GM19395 (cell line): ENCODE measurements at regions not wholly inside any gene's neighbourhood (a gene's known extent, or its start where the extent isn't known, plus 50 kb on each side); places are given as distances from the start of the nearest gene placed in this dataset.

Source experiments
- ATAC-seq: cut with Tn5 transposase; IDR thresholded peaks from one replicate; pipeline ENCODE4 v1.9.1; 2021; ENCODE audit warnings: mild to moderate bottlenecking, moderate library complexity; ENCODE audit not compliant: unreplicated experiment

GRCh38 chr2:211061612-211062296 lies 505.4 kb downstream of the CPS1 start:
- no peak for ATAC-seq

- no peak for ATAC-seq
Observed at GRCh38 chr2:211062297-211062612, 505.9 kb downstream of the CPS1 start.

GRCh38 chr2:211067029-211067428 lies 510.6 kb downstream of the CPS1 start:
- ATAC-seq, result no peak

GRCh38 chr2:211068108-211068780 lies 511.8 kb downstream of the CPS1 start:
- no peak for ATAC-seq

GRCh38 chr2:211070547-211070946 lies 514.1 kb downstream of the CPS1 start:
- ATAC-seq, result no peak

DNA sequence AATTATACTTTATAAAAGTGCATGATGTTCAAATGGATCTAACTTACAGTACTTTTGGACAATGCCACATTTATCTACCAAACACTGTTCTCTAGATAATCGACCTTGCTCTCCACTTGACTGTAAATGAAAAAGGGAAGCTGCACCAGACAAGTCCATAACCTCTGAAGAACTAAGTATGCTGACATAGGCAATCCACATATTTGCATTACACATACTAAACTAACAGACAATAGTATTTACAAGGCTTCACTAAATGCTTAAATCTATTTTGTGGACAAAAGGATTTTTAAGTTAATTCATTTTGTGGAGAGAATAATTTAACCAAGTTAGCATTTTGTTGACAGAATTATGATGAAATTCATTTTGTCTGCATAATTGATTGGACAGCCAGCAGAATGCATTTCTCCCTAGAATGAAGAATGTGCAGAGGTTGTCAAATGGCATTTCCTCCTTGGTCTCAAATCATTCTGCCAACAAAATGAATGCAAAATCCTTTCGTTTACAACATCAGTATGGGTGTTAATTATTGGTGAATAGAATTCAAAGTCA lies 520.9 kb downstream of the CPS1 start:
- ATAC-seq, result no peak

DNA sequence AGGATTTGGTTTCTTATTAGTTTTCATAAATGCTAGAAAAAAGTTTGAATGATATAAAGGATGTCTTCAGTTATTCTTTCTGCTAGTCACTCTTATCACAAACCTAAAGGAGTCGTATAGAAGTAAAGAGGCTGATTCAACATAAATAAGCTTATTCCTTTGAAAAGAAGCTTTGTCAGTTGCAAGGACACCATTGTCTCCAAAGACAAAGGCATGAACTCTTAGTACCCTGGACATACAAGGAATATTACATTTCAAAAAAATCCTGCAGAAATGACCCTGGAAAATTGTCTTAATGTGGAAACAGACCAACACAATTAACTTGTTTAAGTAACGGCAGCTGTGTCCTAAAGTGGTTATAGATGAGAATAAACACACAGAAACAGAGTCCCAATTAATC lies 528.0 kb downstream of the CPS1 start:
- ATAC-seq, result no peak

DNA sequence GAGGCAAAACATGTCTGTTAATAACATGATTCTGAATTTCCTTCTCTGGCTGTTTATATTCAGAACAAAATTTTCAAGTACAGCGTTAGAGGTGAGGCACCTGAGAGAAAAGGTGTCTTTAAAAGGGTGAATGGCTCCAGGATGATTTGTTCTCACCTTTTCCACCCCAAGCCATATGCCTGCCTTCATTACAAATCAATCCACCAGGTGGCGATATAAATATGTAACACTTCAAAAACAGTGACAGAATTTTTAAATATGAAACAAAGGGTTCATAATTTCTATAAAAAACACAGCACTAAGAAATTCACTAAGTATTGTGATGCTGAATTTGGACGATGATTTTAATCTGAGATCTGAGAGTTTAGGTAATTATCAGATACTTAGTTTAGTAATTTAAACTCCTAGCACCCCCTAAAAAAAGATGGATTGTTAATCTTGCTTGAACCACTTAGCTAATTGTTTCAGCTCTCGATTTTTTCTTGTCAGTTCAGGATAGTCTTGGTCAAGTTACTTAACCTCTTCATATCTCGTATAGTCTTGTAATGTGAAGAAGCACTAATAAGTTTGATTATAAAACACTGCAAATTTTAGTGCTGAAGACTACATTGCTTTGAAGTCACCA lies 528.8 kb downstream of the CPS1 start:
- peak; percentile 72 for ATAC-seq

- no peak for ATAC-seq
Observed at GRCh38 chr2:211086049-211086448, 529.6 kb downstream of the CPS1 start.

DNA sequence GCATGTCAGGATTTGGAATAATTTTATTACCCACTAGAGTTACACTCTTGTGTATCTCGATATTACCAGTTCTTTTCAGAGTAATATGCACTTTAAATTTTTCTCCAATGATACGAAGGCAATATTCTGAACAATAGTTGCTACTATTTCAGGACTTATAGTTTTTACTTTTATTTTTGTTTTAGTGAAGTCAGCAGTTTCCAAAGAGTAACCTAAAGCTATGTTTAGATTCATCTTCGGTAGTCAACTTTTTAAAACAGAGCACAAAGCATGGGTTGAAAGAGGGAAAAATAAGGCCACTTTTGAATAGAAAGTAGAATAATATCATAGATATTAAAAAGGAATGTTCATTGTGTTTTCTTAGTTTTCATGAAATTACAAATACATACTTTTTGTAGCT lies 532.7 kb downstream of the CPS1 start:
- no peak for ATAC-seq

- peak; percentile 65 for ATAC-seq
Observed at GRCh38 chr2:211093743-211094303, 537.4 kb downstream of the CPS1 start.

DNA sequence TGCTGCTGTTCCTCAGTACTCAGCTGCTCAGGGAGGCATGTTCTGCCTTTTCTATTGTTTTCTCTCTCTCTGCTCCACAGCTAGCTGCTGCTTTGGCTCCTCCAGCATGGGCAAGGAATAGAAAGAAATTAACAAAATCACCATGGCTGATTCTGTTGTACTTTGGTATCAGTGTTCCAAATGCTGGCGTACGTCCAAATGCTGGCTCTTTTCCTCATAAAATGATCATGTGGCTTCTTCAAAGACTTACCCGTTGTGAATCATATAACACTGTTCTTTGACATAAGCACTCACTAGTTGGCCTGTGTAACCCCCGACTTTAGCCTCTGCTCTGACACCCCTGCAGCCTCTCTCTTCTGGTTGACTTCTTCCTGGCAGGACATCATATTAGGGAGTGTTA lies 547.6 kb downstream of the CPS1 start:
- ATAC-seq, result no peak

DNA sequence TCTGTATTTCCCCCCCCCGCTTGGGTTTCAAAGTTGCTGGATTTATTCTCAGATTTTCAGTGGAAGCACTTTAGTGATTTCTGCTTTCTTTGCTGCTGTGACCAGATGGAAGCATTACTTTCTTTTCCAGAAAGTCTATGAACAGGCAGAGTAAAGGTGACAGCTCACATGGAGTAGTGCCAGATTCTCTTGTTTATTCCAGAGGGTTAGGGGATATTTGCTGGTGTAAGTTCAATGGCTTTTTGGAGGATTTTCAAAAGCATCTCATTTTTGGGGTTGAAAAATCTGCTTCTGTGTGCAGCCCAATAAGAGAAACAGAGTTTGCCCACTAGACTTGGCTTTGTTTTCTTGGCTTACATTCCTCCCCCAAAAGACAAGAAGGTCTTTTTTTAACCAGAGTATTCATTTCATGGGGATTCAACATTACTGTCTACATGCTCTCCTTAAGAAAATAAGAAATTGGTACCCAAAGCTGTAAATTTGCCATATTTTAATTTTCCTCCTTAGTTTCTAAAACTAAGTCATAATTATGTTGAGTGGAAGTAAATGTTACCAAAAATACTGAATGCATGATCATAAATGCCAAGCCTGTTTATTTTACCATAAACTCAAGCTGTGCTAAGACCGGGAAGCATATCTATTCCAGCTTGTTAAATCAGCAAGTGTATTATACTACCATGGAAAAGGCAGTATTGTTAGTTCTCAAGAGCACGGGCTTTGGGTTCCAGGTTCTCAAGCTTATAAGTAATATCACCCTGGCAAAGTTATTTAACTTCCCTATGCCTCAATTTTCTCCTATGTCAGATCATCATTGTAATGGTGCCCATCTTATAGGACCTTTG lies 557.2 kb downstream of the CPS1 start:
- no peak for ATAC-seq

GRCh38 chr2:211114826-211115455 lies 558.5 kb downstream of the CPS1 start:
- no peak for ATAC-seq

- no peak for ATAC-seq
Observed at GRCh38 chr2:211117026-211117425, 560.6 kb downstream of the CPS1 start.

DNA sequence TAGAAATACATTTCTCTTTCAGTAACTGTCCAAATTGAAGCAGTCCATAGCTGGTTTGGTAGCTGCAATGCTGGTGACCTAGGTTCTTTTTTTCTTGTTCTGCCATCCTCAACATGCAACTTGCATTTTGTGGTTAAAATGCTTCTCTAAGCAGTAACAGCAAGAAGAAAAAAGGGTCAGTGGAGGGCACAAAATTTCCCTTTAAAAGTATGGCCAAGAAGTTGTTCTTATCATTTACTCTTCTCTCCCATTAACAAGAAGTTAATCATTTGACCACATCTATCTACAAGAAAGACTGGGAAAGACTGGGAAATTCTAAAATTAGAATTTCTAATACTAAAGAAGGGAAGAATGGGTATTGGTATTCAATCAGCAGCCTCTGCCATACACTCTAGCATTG lies 569.9 kb downstream of the CPS1 start:
- no peak for ATAC-seq

DNA sequence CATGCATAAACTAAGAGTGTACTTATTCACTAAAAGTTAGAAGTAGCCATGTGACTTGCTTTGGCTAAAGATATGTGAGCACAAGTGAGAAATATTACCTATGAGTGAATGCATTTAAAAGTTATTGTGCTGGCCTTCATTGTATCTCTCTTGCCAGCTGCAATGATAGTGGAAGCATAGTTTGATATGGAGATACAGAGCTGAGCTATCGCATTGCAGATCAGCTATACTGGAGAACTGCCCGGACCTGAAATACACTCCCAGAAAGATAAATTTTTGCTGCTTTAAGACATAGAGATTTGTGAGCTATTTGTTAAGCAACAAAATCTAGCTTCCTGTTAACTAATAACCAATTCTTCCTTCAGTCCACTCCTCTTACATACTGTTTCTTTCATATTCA lies 571.1 kb downstream of the CPS1 start:
- ATAC-seq, result no peak

DNA sequence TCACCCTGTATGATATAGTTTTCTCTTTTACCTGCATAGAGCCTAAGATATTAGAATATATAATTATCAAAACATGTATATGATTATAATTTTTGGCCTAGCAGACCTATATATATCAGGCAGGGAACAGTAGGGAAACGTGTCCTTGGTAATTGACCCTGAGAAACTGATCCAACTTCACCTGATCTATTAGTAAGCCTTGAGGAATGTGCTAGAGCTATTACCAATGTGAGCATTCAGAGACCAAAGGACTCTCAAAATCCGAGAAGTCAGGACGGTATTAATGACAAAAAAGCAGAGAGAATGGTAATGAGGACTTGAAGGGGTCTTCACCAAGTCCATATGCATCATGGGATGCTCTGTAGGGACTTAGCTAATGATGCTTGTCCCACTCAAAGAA lies 571.9 kb downstream of the CPS1 start:
- ATAC-seq, result no peak

GRCh38 chr2:211129798-211130197 lies 573.4 kb downstream of the CPS1 start:
- ATAC-seq, result no peak

GRCh38 chr2:211132046-211132445 lies 575.6 kb downstream of the CPS1 start:
- ATAC-seq, result no peak
